Chondrocyte (in vitro differentiated cells): ENCODE measurements at regions not wholly inside any gene's neighbourhood (a gene's known extent, or its start where the extent isn't known, plus 50 kb on each side); places are given as distances from the start of the nearest gene placed in this dataset.

Source experiments
- DNase-seq: peaks from one replicate; pipeline ENCODE4 v3.0.0; 2021; ENCODE audit warnings: mixed read lengths, low spot score
- H3K27ac Mint-ChIP-seq: one replicate; pipeline ENCODE4 v1.8.0; 2021; ENCODE audit warnings: mild to moderate bottlenecking, moderate library complexity, mixed read lengths; ENCODE audit not compliant: unreplicated experiment
- H3K27me3 Mint-ChIP-seq: 2 replicates; pipeline ENCODE4 v1.8.0; 2021; ENCODE audit warnings: low read depth, mixed read lengths
- H3K36me3 Mint-ChIP-seq: 2 replicates; pipeline ENCODE4 v1.8.0; 2021; ENCODE audit warnings: low read depth, mixed read lengths
- H3K4me1 Mint-ChIP-seq: 2 replicates; pipeline ENCODE4 v1.8.0; 2021; ENCODE audit warnings: low read depth, mild to moderate bottlenecking, mixed read lengths
- H3K4me3 Mint-ChIP-seq: one replicate; pipeline ENCODE4 v1.8.0; 2021; ENCODE audit warnings: mild to moderate bottlenecking, moderate library complexity, mixed read lengths; ENCODE audit not compliant: unreplicated experiment
- H3K9me3 Mint-ChIP-seq: 2 replicates; pipeline ENCODE4 v1.8.0; 2021; ENCODE audit warnings: low read depth, mixed read lengths
- CTCF ChIP-seq: fragments of 200-600 bp; sonication (generic); IDR thresholded peaks from 2 replicates; pipeline ENCODE4 v1.5.0; 2021; ENCODE audit warnings: antibody characterized with exemption, mild to moderate bottlenecking, moderate library complexity

DNA sequence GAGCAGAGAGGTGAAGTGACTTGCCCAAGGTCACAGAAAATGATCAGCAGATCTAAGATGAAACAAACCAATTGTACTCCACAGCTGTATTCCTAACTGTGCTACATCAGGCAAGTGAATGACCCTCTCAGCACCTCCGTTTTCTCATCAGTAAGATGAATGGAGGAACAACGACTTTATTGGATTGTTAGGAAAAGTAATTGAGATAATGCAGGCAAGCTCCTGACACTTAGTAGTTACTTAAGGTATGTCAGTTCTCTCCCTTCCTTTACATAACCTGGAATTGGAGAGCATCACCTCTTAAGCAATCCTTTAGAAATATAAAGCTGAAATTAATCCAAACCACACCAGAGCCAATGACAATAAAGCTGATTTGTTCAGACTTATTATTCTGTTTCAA, 451.2 kb upstream of the CD180 start:
- Mint-ChIP-seq H3K4me3 (no peak overlapping the region), H3K4me1 (peaks cover 40% of the 10 kb centered on the region), H3K9me3 (peaks cover 6% of the 10 kb centered on the region), H3K27me3 (no peaks in the 10 kb centered on the region), H3K36me3 (no peaks in the 10 kb centered on the region), H3K27ac (peak overlapping the region; percentile 92)
- DNase-seq, result no peak
- TF ChIP-seq CTCF, result no peak

DNA sequence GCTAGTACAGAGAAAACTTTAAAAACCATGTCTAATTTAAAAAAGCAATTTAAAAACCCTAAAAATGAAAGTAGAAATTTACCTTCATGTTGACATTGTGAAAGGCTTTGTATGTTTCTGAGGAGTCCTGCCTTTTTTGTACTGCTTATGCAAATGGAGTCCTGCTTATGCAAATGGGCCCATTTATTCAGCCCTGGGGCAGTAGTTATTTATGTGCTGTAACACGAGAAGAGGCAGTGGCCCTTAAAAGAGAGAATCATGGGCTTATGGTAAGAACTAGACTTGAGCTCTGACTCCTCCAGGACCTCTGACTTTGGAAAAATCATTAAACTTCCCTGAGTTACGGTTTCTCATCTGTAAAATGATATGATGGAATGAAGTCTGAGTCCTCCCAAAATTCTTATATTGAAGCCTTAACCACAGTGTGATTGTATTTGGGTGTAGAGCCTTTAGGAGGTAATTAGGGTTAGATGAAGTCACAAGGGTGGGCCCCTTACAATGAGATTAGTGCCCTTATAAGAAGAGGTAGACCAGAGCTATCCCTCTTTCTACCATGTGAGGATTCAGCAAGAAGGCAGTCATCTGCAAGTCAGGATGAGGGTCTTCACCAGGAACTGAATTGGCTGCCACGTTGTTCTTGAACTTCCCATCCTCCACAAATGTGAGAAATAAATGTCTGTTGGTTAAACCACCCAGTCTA, 447.8 kb upstream of the CD180 start:
- no peaks in the 10 kb centered on the region for H3K27me3 Mint-ChIP-seq
- H3K36me3 Mint-ChIP-seq, result no peaks in the 10 kb centered on the region
- peaks cover 6% of the 10 kb centered on the region for H3K9me3 Mint-ChIP-seq
- TF ChIP-seq CTCF, result no peak
- peaks cover 40% of the 10 kb centered on the region for H3K4me1 Mint-ChIP-seq
- DNase-seq, result no peak
- no peak overlapping the region for H3K4me3 Mint-ChIP-seq
- H3K27ac Mint-ChIP-seq, result no peak overlapping the region

GRCh38 chr5:67643536-67643935, 446.9 kb upstream of the CD180 start:
- peaks cover 6% of the 10 kb centered on the region for H3K9me3 Mint-ChIP-seq
- TF ChIP-seq CTCF, result no peak
- H3K36me3 Mint-ChIP-seq, result no peaks in the 10 kb centered on the region
- no peak overlapping the region for H3K27ac Mint-ChIP-seq
- peaks cover 36% of the 10 kb centered on the region for H3K4me1 Mint-ChIP-seq
- no peak overlapping the region for H3K4me3 Mint-ChIP-seq
- no peaks in the 10 kb centered on the region for H3K27me3 Mint-ChIP-seq
- no peak for DNase-seq

- Mint-ChIP-seq H3K4me3 (no peak overlapping the region), H3K36me3 (no peaks in the 10 kb centered on the region), H3K27ac (no peak overlapping the region), H3K27me3 (no peaks in the 10 kb centered on the region), H3K9me3 (peaks cover 3% of the 10 kb centered on the region), H3K4me1 (peaks cover 11% of the 10 kb centered on the region)
- no peak for DNase-seq
- no peak for TF ChIP-seq CTCF
Observed at GRCh38 chr5:67639976-67640375, 443.4 kb upstream of the CD180 start.

- no peak for DNase-seq
- Mint-ChIP-seq H3K27ac (no peak overlapping the region), H3K27me3 (no peaks in the 10 kb centered on the region), H3K4me1 (peaks cover 11% of the 10 kb centered on the region), H3K36me3 (no peaks in the 10 kb centered on the region), H3K4me3 (no peak overlapping the region), H3K9me3 (peaks cover 3% of the 10 kb centered on the region)
- no peak for TF ChIP-seq CTCF
Observed at GRCh38 chr5:67639313-67639712, 442.7 kb upstream of the CD180 start.
